ENCODE measurements at regions not wholly inside any gene's neighbourhood (a gene's known extent, or its start where the extent isn't known, plus 50 kb on each side); places are given as distances from the start of the nearest gene placed in this dataset.

DNA sequence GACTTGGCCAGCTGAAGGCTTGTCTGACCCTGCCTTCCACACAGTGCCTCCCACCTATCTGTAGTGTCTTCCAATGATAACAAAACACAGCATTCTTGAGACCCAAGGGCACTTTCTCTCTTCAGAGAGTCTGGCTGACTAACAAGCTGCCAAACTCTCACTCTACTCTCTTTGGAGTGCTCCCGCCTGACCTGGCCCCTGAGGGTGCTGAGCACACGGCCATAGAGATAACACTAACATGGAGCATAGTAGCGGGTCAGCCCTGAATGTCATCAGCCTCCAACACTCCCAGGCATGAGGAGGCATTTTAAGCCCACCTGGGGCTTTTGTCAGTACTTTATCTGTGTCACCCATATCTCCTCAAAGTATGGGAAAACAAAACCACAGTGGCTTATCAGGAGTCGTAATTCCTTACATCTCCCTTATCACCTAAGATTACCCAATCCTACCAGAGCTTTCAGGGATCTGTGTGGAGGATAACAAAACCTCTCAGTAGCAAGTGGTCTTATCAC, 160.3 kb upstream of the TCF4 start (continued):
- no peak for TF ChIP-seq THRA (IDR thresholded peaks at IDR 0.05)
- TF ChIP-seq RB1 (IDR thresholded peaks at IDR 0.05; ENCODE audit: low read depth), result peak; percentile 45; the same call in 1 of the 2 replicates
- TF ChIP-seq ETV1 (tag; conservative IDR thresholded peaks at IDR 0.05; ENCODE audit: low read depth), result no peak
- peak; percentile 69; the same call in 1 of the 2 replicates for TF ChIP-seq ZNF274 (IDR thresholded peaks at IDR 0.05; ENCODE audit: borderline replicate concordance, low read depth, low read length)
- TF ChIP-seq XRCC5 (IDR thresholded peaks at IDR 0.05; ENCODE audit: low read depth, low read length), result peak; percentile 63; the same call in 1 of the 2 replicates
- TF ChIP-seq ZNF507 (tag; conservative IDR thresholded peaks at IDR 0.05), result no peak
- TF ChIP-seq NFE2 (IDR thresholded peaks at IDR 0.05; ENCODE audit: low read depth), result peak; percentile 95
- TF ChIP-seq, protein P1, sequence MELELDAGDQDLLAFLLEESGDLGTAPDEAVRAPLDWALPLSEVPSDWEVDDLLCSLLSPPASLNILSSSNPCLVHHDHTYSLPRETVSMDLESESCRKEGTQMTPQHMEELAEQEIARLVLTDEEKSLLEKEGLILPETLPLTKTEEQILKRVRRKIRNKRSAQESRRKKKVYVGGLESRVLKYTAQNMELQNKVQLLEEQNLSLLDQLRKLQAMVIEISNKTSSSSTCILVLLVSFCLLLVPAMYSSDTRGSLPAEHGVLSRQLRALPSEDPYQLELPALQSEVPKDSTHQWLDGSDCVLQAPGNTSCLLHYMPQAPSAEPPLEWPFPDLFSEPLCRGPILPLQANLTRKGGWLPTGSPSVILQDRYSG (tag; conservative IDR thresholded peaks at IDR 0.05; ENCODE audit: low read depth), result no peak; the same call in 1 of the 2 replicates
- TF ChIP-seq CCAR2 (IDR thresholded peaks at IDR 0.05; ENCODE audit: low read depth, low read length), result no peak
- TF ChIP-seq TEAD4 (IDR thresholded peaks at IDR 0.05; ENCODE audit: low read length), result peak; percentile 99
- TF ChIP-seq TEAD4 (CRISPR knock-in tag; IDR thresholded peaks at IDR 0.05; ENCODE audit: borderline replicate concordance), result no peak
- peak; percentile 90 for TF ChIP-seq MBD2 (IDR thresholded peaks at IDR 0.05; ENCODE audit: borderline replicate concordance, low read depth)
- TF ChIP-seq ZKSCAN1 (IDR thresholded peaks at IDR 0.05; ENCODE audit: low read depth, low read length), result peak; percentile 57; the same call in 1 of the 2 replicates
- peak; percentile 85 to 88 for TF ChIP-seq NCOA2 (IDR thresholded peaks at IDR 0.05; ENCODE audit: partially characterized antibody in 2 of 2)
- TF ChIP-seq GABPB2 (CRISPR knock-in tag; conservative IDR thresholded peaks at IDR 0.05), result no peak
- peak; percentile 48 to 49 for TF ChIP-seq NRF1 (conservative IDR thresholded peaks at IDR 0.05 in 1 of 2, IDR thresholded peaks at IDR 0.05 in 1 of 2)
- TF ChIP-seq EHMT2 (IDR thresholded peaks at IDR 0.05), result peak; percentile 79
- peak; percentile 84; the same call in 1 of the 2 replicates for TF ChIP-seq HEY1 (CRISPR knock-in tag; IDR thresholded peaks at IDR 0.05; ENCODE audit: borderline replicate concordance)
- peak; percentile 85; the same call in 1 of the 2 replicates for TF ChIP-seq ADNP (tag; IDR thresholded peaks at IDR 0.05)
- no peak; the same call in 1 of the 2 replicates for TF ChIP-seq LARP7 (IDR thresholded peaks at IDR 0.05)
- TF ChIP-seq PYGO2 (tag; IDR thresholded peaks at IDR 0.05), result peak; percentile 72; the same call in 1 of the 2 replicates
- TF ChIP-seq MTA2 (IDR thresholded peaks at IDR 0.05; ENCODE audit: low read depth), result peak; percentile 98
- peak; percentile 91 for TF ChIP-seq POLR2AphosphoS5 (IDR thresholded peaks at IDR 0.05; ENCODE audit: control insufficient read depth, insufficient read depth, low read depth, low read length)
- peak; percentile 98 for TF ChIP-seq PML (IDR thresholded peaks at IDR 0.05; ENCODE audit: low read length)
- TF ChIP-seq ZNF175 (CRISPR knock-in tag; IDR thresholded peaks at IDR 0.05; ENCODE audit: low read depth), result peak; percentile 90; the same call in 1 of the 2 replicates
- TF ChIP-seq ZKSCAN8 (CRISPR knock-in tag; IDR thresholded peaks at IDR 0.05), result peak; percentile 78
- TF ChIP-seq IRF9 (tag; IDR thresholded peaks at IDR 0.05), result peak; percentile 72; the same call in 1 of the 2 replicates
- peak; percentile 23 for TF ChIP-seq DACH1 (IDR thresholded peaks at IDR 0.05; ENCODE audit: partially characterized antibody)
- peak; percentile 96 for TF ChIP-seq CC2D1A (IDR thresholded peaks at IDR 0.05)
- peak; percentile 98 for TF ChIP-seq HDAC2 (IDR thresholded peaks at IDR 0.05)
